ENCODE measurements at regions not wholly inside any gene's neighbourhood (a gene's known extent, or its start where the extent isn't known, plus 50 kb on each side); places are given as distances from the start of the nearest gene placed in this dataset.

DNA sequence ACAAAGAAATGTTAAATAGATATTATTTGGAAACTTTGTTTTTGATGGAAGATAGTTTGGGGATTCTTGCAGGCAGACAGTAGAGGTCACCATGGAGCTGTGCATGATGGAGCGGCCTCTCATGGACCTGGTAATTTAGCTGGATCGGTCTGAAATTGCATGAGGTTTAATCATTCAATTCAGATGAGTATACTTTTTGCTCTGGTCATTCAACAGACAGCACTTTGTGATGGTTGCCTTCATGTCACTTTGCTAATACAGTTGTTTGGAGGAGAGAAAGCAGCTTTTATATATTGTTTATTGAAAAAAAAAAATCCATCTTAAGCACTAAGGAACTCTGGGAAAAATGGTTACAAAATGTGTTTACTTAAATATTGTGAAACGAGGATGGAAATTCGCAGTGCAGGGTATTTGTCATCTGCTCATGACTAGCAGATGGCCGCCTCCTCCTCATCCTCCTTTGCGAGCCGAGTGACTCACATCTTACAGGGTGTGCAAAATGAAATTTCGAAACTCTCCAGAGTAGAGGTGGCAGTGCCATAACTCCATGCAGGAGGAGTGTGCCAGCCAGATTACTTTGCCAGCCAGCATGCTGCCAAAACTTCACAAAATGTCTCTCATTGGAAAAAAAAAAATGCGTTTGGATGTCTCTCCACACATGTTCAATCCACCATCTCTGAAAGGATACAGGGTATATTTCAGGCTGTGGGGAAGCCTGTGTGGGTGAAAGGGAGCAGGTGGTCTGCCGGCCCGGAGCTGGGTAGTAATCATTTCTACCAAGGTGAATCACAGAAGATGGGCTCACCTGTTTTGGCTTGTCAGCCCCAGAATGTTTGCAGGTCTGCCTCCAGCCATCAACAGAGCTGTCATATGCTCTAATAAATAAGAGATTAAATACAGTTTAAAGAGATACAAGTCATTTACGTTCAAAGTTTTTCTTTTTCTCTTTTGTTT lies 314.9 kb upstream of the DIPK2B start:
- in situ Hi-C loops (cut with MboI; ENCODE audit: low sequenced_read_pairs) = loop anchor here (10.0 kb wide), 4 partner anchors 191 to 889 kb away; no protein-coding TSS in a partner anchor
- TF ChIP-seq NFE2L2 (IDR thresholded peaks at IDR 0.05; ENCODE audit: low read depth, low read length) = no peak
- peak; percentile 83 for TF ChIP-seq RAD21 (IDR thresholded peaks at IDR 0.05; ENCODE audit: low read length)
- TF ChIP-seq USF2 (IDR thresholded peaks at IDR 0.05; ENCODE audit: low read depth, low read length) = no peak
- peak; percentile 74 for TF ChIP-seq CTCF (conservative IDR thresholded peaks at IDR 0.05; ENCODE audit: low read depth, low read length)
- peak; percentile 49; the same call in 1 of the 2 replicates for TF ChIP-seq POLR2A (IDR thresholded peaks at IDR 0.05; ENCODE audit: low read depth, low read length)
- peak; percentile 77 for TF ChIP-seq FOS (IDR thresholded peaks at IDR 0.05; ENCODE audit: low read depth, low read length)
- no peak for TF ChIP-seq MAZ (IDR thresholded peaks at IDR 0.05; ENCODE audit: borderline replicate concordance, low read depth, low read length)
- TF ChIP-seq SMC3 (IDR thresholded peaks at IDR 0.05; ENCODE audit: low read depth, low read length) = peak; percentile 77
- no peak for TF ChIP-seq CHD1 (IDR thresholded peaks at IDR 0.05; ENCODE audit: low read depth, low read length)
- peak; percentile 92 for TF ChIP-seq CEBPB (IDR thresholded peaks at IDR 0.05; ENCODE audit: low read depth, low read length)
- peak; percentile 51 for TF ChIP-seq BHLHE40 (IDR thresholded peaks at IDR 0.05; ENCODE audit: low read depth, low read length)
- no peak for TF ChIP-seq MXI1 (IDR thresholded peaks at IDR 0.05; ENCODE audit: borderline replicate concordance, low read depth, low read length)

More for the DNA sequence above, 314.9 kb upstream of the DIPK2B start:
- peak overlapping the region; percentile 33; the same call in 1 of the 2 replicates for H3K14ac ChIP-seq (replicated peaks; ENCODE audit: low read depth, low read length)
- no CpG with 5 or more reads among the region's 12 CpGs for WGBS, 2 experiments (ENCODE audit: extremely low coverage in 2 of 2, insufficient read length in 1 of 2)
- DNase-seq = peak; percentile 92
- H3K4me2 ChIP-seq (ENCODE audit: low read depth, low read length) = peak overlapping the region; percentile 61
- H3K4ac ChIP-seq (ENCODE audit: low read depth, low read length) = peak overlapping the region; percentile 84
- no peaks in the 10 kb centered on the region for H4K20me1 ChIP-seq (ENCODE audit: insufficient read depth, low read length)
- dilution Hi-C loops (cut with HindIII; ENCODE audit: low sequenced_read_pairs, unreplicated experiment) = no loop called here
- peak overlapping the region; percentile 22; the same call in 1 of the 2 replicates for H3K9ac ChIP-seq (ENCODE audit: low read depth, low read length)
- peak overlapping the region; percentile 13; the same call in 1 of the 2 replicates for H4K5ac ChIP-seq (ENCODE audit: low read depth, low read length)
- peak overlapping the region; percentile 77 for H3K27ac ChIP-seq (ENCODE audit: insufficient read depth, low read length)
- H2BK5ac ChIP-seq (ENCODE audit: low read depth, low read length, poor library complexity, severe bottlenecking) = peak overlapping the region; percentile 95
- H3K4me3 ChIP-seq (ENCODE audit: insufficient read depth, low read depth, low read length) = peak overlapping the region; percentile 23; the same call in 1 of the 2 replicates
- no peak overlapping the region for H2AFZ ChIP-seq (replicated peaks; ENCODE audit: low read length, poor library complexity)
- peak overlapping the region; percentile 55 for H3K56ac ChIP-seq (ENCODE audit: extremely low read depth, insufficient read depth, low read length)
- ATAC-seq (ENCODE audit: low read depth) = peak; percentile 71
- ChIA-PET CTCF (interaction anchor here (0.7 to 1.4 kb wide), 11 partner anchors 12 to 1032 kb away, joined by 3 to 7 read pairs (median 3); no protein-coding TSS in a partner anchor), POLR2A (ENCODE audit: unreplicated experiment) (interaction anchor here (0.6 to 0.9 kb wide), 3 partner anchors 9 to 254 kb away, joined by 3 to 5 read pairs (median 3); no protein-coding TSS in a partner anchor)
- peak overlapping the region; percentile 82 for H3K23ac ChIP-seq (ENCODE audit: low read depth, low read length)
- H2BK20ac ChIP-seq (ENCODE audit: low read depth, low read length) = peak overlapping the region; percentile 83
- H4K91ac ChIP-seq (ENCODE audit: insufficient read depth, low read depth, low read length) = peak overlapping the region; percentile 67
- no peaks in the 10 kb centered on the region for H3K9me3 ChIP-seq (ENCODE audit: control insufficient read depth, insufficient read depth, low read length)
- no peaks in the 10 kb centered on the region for H3K36me3 ChIP-seq (ENCODE audit: control insufficient read depth, insufficient read depth, low read length)
- peak overlapping the region; percentile 22; the same call in 1 of the 3 replicates for H2BK15ac ChIP-seq (ENCODE audit: low read depth, low read length)
- peak overlapping the region; percentile 56; the same call in 1 of the 2 replicates for H2AK5ac ChIP-seq (ENCODE audit: low read depth, low read length)
- intact Hi-C loops (cut with micrococcal nuclease) = loop anchor here (1.0 to 10.0 kb wide), 8 partner anchors 82 to 893 kb away; no protein-coding TSS in a partner anchor
- peaks cover 7% of the 10 kb centered on the region for H3K4me1 ChIP-seq (ENCODE audit: control insufficient read depth, insufficient read depth, low read length)
- peak overlapping the region; percentile 29 for H2AK9ac ChIP-seq (replicated peaks; ENCODE audit: low read depth, low read length, poor library complexity)
- H2BK120ac ChIP-seq (ENCODE audit: low read depth, low read length) = peak overlapping the region; percentile 79
- H4K8ac ChIP-seq (ENCODE audit: low read depth in 2 of 2, low read length in 2 of 2) = peak overlapping the region; percentile 24 to 76
- peaks cover 2% of the 10 kb centered on the region for H3K27me3 ChIP-seq (ENCODE audit: control insufficient read depth, insufficient read depth, low read length)
- peak overlapping the region; percentile 74 for H3K18ac ChIP-seq (ENCODE audit: low read depth, low read length)
- H3K79me1 ChIP-seq (ENCODE audit: low read depth in 1 of 2, low read length in 2 of 2) = peaks cover 2 to 23% of the 10 kb centered on the region in 2 experiments; a peak in 2 of 4 replicates
- peaks cover 4% of the 10 kb centered on the region; the same call in 1 of the 2 replicates for H3K9me1 ChIP-seq (ENCODE audit: insufficient read depth, low read length)
- no TSS peak for BruUV-seq (replicated peaks)

All from IMR-90 (cell line).